GM12872 (cell line): ENCODE measurements at regions not wholly inside any gene's neighbourhood (a gene's known extent, or its start where the extent isn't known, plus 50 kb on each side); places are given as distances from the start of the nearest gene placed in this dataset.

Source experiments
- TF ChIP-seq, protein P1 (sequence below): IDR thresholded peaks from 3 replicates; pipeline ENCODE4 v1.5.1; 2011; ENCODE audit warnings: low read depth, mild to moderate bottlenecking, low read length, moderate library complexity; ENCODE audit not compliant: insufficient read depth

DNA sequence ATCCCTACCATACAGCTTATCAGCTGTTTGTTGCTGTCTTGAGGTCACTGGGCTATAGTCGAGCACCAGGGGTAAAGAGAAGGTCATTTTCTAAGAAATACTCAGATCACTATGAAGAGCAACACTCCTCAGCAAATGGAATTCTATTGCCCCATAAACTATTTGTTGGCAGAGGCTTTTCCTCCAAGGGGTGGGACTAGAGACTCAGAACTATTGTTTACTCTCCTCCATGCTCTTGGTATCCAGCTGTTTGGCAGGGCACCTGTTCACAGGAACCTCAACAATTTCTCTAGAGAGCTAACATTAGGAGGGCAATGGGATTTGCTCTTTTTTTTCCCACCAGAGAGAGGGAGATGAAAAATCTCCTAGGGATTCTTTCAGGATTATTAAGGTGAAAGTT, 249.1 kb upstream of the SPRED2 start:
- TF ChIP-seq, protein P1, sequence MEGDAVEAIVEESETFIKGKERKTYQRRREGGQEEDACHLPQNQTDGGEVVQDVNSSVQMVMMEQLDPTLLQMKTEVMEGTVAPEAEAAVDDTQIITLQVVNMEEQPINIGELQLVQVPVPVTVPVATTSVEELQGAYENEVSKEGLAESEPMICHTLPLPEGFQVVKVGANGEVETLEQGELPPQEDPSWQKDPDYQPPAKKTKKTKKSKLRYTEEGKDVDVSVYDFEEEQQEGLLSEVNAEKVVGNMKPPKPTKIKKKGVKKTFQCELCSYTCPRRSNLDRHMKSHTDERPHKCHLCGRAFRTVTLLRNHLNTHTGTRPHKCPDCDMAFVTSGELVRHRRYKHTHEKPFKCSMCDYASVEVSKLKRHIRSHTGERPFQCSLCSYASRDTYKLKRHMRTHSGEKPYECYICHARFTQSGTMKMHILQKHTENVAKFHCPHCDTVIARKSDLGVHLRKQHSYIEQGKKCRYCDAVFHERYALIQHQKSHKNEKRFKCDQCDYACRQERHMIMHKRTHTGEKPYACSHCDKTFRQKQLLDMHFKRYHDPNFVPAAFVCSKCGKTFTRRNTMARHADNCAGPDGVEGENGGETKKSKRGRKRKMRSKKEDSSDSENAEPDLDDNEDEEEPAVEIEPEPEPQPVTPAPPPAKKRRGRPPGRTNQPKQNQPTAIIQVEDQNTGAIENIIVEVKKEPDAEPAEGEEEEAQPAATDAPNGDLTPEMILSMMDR, result no peak

GRCh38 chr2:65678779-65679391, 246.5 kb upstream of the SPRED2 start:
- TF ChIP-seq, protein P1, result no peak

GRCh38 chr2:65675350-65675749, 243.0 kb upstream of the SPRED2 start:
- TF ChIP-seq, protein P1, result no peak

- TF ChIP-seq, protein P1, result no peak; the same call in 2 of the 3 replicates
Observed at GRCh38 chr2:65671670-65672242, 239.4 kb upstream of the SPRED2 start.

DNA sequence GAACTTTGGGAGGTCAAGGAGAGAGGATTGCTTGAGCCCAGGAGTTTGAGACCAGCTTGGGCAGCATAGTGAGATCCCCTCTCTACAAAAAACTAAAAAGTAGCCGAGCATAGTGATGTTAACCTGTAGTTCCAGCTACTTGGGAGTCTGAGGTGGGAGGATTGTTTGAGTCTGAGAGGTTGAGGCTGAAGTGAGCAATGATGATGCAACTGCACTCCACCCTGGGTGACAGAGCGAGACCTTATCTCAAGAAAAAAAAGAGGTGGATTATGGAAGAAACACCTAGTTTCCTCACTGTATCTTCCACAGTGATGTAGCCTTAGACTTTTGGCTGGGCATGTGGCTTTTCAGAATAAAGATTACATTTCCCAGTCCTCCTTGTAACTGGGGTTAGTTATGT, 237.2 kb upstream of the SPRED2 start:
- TF ChIP-seq, protein P1, result no peak

DNA sequence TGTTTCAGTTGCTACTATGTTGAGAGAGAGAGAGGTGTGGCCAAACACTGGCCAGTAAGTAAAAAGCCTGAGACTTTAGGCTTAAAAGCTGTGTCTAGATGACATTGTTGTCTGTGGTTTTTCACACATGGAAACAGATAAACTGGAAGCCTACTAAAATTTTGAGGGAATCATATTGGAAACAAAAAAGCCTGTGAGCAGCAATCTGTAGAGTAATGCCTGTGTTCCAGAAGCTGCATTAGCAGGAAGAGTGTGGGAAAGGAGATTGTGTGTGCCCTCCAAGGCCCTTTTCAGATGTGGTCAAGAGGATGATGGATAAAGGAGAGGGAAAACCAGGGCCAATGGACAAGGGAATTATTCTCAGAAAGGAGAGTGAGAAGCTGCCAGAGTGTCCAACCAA, 236.3 kb upstream of the SPRED2 start:
- TF ChIP-seq, protein P1, result no peak

DNA sequence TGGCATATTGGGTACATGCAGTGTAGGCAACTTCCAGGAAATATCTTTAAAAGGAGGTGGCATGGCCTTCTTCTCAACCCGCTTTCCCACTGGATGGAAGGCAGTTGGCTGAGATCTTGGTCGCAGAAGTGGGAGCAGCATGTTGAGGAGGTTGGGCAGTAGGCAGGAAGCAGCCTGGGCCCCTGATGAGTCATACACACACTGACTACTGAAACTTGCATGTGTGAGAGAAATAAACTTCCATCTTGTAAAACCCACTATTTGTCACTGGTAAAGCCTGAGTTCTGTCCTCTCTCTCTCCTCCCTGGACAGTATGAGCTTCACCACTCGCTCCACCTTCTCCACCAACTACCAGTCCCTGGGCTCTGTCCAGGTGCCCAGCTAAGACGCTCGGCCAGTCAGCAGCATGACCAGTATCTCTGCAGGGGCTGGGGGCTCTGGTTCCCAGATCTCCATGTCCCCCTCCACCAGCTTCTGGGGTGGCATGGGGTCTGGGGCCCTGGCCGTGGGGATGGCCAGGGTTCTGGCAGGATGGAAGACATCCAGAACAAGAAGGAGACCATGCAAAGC, 233.8 kb upstream of the SPRED2 start:
- TF ChIP-seq, protein P1, result no peak
